ENCODE measurements at regions not wholly inside any gene's neighbourhood (a gene's known extent, or its start where the extent isn't known, plus 50 kb on each side); places are given as distances from the start of the nearest gene placed in this dataset.

GRCh38 chr13:50576156-50576555 is 267.3 kb downstream of the DLEU7 start:
- DNase-seq (ENCODE audit: low read depth): no peak

- no peak for DNase-seq (ENCODE audit: low read depth)
These were observed 265.7 kb downstream of the DLEU7 start for GRCh38 chr13:50577806-50578205.

GRCh38 chr13:50580684-50581305 is 262.7 kb downstream of the DLEU7 start:
- DNase-seq (ENCODE audit: low read depth): no peak

GRCh38 chr13:50581586-50582196 is 261.8 kb downstream of the DLEU7 start:
- no peak for DNase-seq (ENCODE audit: low read depth)

GRCh38 chr13:50584856-50585580 is 258.5 kb downstream of the DLEU7 start:
- no peak for DNase-seq (ENCODE audit: low read depth)

- DNase-seq (ENCODE audit: low read depth): no peak
These were observed 257.6 kb downstream of the DLEU7 start for GRCh38 chr13:50585674-50586413.

- no peak for DNase-seq (ENCODE audit: low read depth)
These were observed 256.9 kb downstream of the DLEU7 start for GRCh38 chr13:50586414-50587083.

- DNase-seq (ENCODE audit: low read depth): no peak
These were observed 256.4 kb downstream of the DLEU7 start for GRCh38 chr13:50587115-50587514.

- no peak for DNase-seq (ENCODE audit: low read depth)
These were observed 255.7 kb downstream of the DLEU7 start for GRCh38 chr13:50587645-50588373.

- no peak for DNase-seq (ENCODE audit: low read depth)
These were observed 254.9 kb downstream of the DLEU7 start for GRCh38 chr13:50588491-50589130.

- no peak for DNase-seq (ENCODE audit: low read depth)
These were observed 254.4 kb downstream of the DLEU7 start for GRCh38 chr13:50589139-50589538.

GRCh38 chr13:50589651-50590054 is 253.8 kb downstream of the DLEU7 start:
- no peak for DNase-seq (ENCODE audit: low read depth)

- no peak for DNase-seq (ENCODE audit: low read depth)
These were observed 250.9 kb downstream of the DLEU7 start for GRCh38 chr13:50592412-50593155.

- DNase-seq (ENCODE audit: low read depth): no peak
These were observed 250.3 kb downstream of the DLEU7 start for GRCh38 chr13:50593207-50593606.

- no peak for DNase-seq (ENCODE audit: low read depth)
These were observed 249.0 kb downstream of the DLEU7 start for GRCh38 chr13:50594276-50595051.

- DNase-seq (ENCODE audit: low read depth): no peak
These were observed 248.3 kb downstream of the DLEU7 start for GRCh38 chr13:50595196-50595595.

- no peak for DNase-seq (ENCODE audit: low read depth)
These were observed 247.3 kb downstream of the DLEU7 start for GRCh38 chr13:50596156-50596555.

GRCh38 chr13:50596776-50597203 is 246.7 kb downstream of the DLEU7 start:
- DNase-seq (ENCODE audit: low read depth): no peak

GRCh38 chr13:50598338-50598737 is 245.2 kb downstream of the DLEU7 start:
- no peak for DNase-seq (ENCODE audit: low read depth)

Measured in T-helper 22 cell (primary cell).